ENCODE measurements at regions not wholly inside any gene's neighbourhood (a gene's known extent, or its start where the extent isn't known, plus 50 kb on each side); places are given as distances from the start of the nearest gene placed in this dataset.

- Histone ChIP-seq H3K4me3 (replicated peaks in 1 of 3; ENCODE audit: low read depth in 2 of 3, low read length in 3 of 3) (no peak overlapping the region), H3K4me1 (ENCODE audit: control insufficient read depth in 1 of 2, insufficient read depth in 2 of 2, low read length in 2 of 2) (peaks cover 62 to 70% of the 10 kb centered on the region in 2 donors), H3K79me2 (ENCODE audit: insufficient read depth, low read length) (no peaks in the 10 kb centered on the region), H4K20me1 (ENCODE audit: insufficient read depth, low read length) (no peaks in the 10 kb centered on the region), H3K9ac (ENCODE audit: insufficient read depth, low read length, poor library complexity, severe bottlenecking) (no peak overlapping the region), H3K27ac (ENCODE audit: low read depth in 1 of 2, low read length in 2 of 2) (no peak overlapping the region), H2AFZ (ENCODE audit: insufficient read depth, low read depth, low read length, poor library complexity, severe bottlenecking) (no peak overlapping the region), H3K36me3 (replicated peaks in 1 of 2; ENCODE audit: control insufficient read depth in 1 of 2, insufficient read depth in 2 of 2, low read length in 2 of 2) (no peaks in the 10 kb centered on the region), H3K27me3 (ENCODE audit: control insufficient read depth in 2 of 2, insufficient read depth in 2 of 2, low read length in 2 of 2) (no peaks in the 10 kb centered on the region), H3K4me2 (replicated peaks; ENCODE audit: extremely low read depth, low read length, poor library complexity, severe bottlenecking) (no peak overlapping the region), H3K9me3 (replicated peaks in 1 of 2; ENCODE audit: control insufficient read depth in 1 of 2, insufficient read depth in 1 of 2, low read length in 2 of 2) (peaks cover 0 to 8% of the 10 kb centered on the region in 2 donors)
- TF ChIP-seq, protein P1, sequence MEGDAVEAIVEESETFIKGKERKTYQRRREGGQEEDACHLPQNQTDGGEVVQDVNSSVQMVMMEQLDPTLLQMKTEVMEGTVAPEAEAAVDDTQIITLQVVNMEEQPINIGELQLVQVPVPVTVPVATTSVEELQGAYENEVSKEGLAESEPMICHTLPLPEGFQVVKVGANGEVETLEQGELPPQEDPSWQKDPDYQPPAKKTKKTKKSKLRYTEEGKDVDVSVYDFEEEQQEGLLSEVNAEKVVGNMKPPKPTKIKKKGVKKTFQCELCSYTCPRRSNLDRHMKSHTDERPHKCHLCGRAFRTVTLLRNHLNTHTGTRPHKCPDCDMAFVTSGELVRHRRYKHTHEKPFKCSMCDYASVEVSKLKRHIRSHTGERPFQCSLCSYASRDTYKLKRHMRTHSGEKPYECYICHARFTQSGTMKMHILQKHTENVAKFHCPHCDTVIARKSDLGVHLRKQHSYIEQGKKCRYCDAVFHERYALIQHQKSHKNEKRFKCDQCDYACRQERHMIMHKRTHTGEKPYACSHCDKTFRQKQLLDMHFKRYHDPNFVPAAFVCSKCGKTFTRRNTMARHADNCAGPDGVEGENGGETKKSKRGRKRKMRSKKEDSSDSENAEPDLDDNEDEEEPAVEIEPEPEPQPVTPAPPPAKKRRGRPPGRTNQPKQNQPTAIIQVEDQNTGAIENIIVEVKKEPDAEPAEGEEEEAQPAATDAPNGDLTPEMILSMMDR (IDR thresholded peaks at IDR 0.05), result no peak
- H3K9me3 Mint-ChIP-seq, result peaks cover 2 to 11% (median 5%) of the 10 kb centered on the region in 7 donors
- DNase-seq, result peak; percentile 19 to 65 (median 25)
- peaks cover 2 to 7% (median 2%) of the 10 kb centered on the region in 3 donors for H3K27me3 Mint-ChIP-seq (ENCODE audit: low read depth in 3 of 3)
- intact Hi-C loops (cut with micrococcal nuclease), result no loop called here
- H3K36me3 Mint-ChIP-seq, result no peaks in the 10 kb centered on the region
- peaks cover 64% of the 10 kb centered on the region for H3K4me1 Mint-ChIP-seq
- peak overlapping the region in 4 of 7 donors; percentile 3 to 64 (median 10) for H3K27ac Mint-ChIP-seq
- H3K4me3 Mint-ChIP-seq, result no peak overlapping the region
- no CpG with 5 or more reads among the region's 4 CpGs for WGBS (ENCODE audit: insufficient coverage)
Measured at GRCh38 chr6:119444642-119445557, 95.3 kb upstream of the MAN1A1 start.

DNA sequence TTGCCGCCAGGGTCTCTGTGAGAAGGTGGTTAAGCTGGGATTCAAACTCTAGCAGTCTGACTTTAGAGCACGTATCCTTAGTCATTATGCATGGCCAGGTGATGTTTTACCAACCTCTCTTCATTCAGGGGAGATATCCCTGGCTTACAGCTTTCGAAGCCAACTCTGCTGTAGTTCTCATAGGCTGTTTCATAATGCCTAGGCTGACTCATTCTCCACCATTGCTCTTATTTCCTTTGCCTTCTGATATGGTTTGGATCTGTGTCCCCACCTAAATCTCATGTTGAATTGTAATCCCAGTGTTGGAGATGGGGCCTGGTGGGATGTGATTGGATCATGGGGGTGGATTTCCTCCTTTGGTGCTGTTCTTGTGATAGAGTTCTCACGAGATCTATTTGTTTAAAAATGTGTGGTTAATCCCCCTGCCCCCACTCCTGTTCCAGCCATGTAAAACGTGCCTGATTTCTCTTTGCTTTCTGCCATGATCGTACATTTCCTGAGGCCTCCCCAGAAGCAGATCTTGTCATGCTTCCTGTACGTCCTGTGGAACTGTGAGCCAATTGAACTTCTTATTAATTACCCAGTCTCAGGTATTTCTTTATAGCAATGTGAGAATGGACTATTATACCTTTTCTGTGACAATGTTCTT lies 94.6 kb upstream of the MAN1A1 start:
- Mint-ChIP-seq H3K4me3 (peak overlapping the region in 1 of 2 donors; percentile 11), H3K4me1 (peaks cover 56% of the 10 kb centered on the region), H3K9me3 (peaks cover 2 to 11% (median 5%) of the 10 kb centered on the region in 7 donors), H3K27ac (peak overlapping the region in 5 of 7 donors; percentile 3 to 64 (median 9)), H3K36me3 (no peaks in the 10 kb centered on the region), H3K27me3 (ENCODE audit: low read depth in 3 of 3) (peaks cover 2 to 7% (median 2%) of the 10 kb centered on the region in 3 donors)
- Histone ChIP-seq H3K4me1 (ENCODE audit: control insufficient read depth in 1 of 2, insufficient read depth in 2 of 2, low read length in 2 of 2) (peaks cover 54 to 62% of the 10 kb centered on the region in 2 donors), H4K20me1 (ENCODE audit: insufficient read depth, low read length) (no peaks in the 10 kb centered on the region), H3K4me3 (replicated peaks in 1 of 3; ENCODE audit: low read depth in 2 of 3, low read length in 3 of 3) (no peak overlapping the region), H3K79me2 (ENCODE audit: insufficient read depth, low read length) (no peaks in the 10 kb centered on the region), H3K9me3 (replicated peaks in 1 of 2; ENCODE audit: control insufficient read depth in 1 of 2, insufficient read depth in 1 of 2, low read length in 2 of 2) (peaks cover 0 to 8% of the 10 kb centered on the region in 2 donors), H3K27me3 (ENCODE audit: control insufficient read depth in 2 of 2, insufficient read depth in 2 of 2, low read length in 2 of 2) (no peaks in the 10 kb centered on the region), H3K36me3 (replicated peaks in 1 of 2; ENCODE audit: control insufficient read depth in 1 of 2, insufficient read depth in 2 of 2, low read length in 2 of 2) (no peaks in the 10 kb centered on the region), H3K9ac (ENCODE audit: insufficient read depth, low read length, poor library complexity, severe bottlenecking) (no peak overlapping the region), H3K4me2 (replicated peaks; ENCODE audit: extremely low read depth, low read length, poor library complexity, severe bottlenecking) (no peak overlapping the region), H3K27ac (ENCODE audit: low read depth in 1 of 2, low read length in 2 of 2) (no peak overlapping the region), H2AFZ (ENCODE audit: insufficient read depth, low read depth, low read length, poor library complexity, severe bottlenecking) (no peak overlapping the region)
- DNase-seq, result peak in 2 of 3 donors; percentile 46 to 73
- TF ChIP-seq, protein P1 (IDR thresholded peaks at IDR 0.05), result no peak
- intact Hi-C loops (cut with micrococcal nuclease), result no loop called here
- WGBS (ENCODE audit: insufficient coverage), result 100% methylated on average over 2 of the region's 7 CpGs
